H9 (cell line): ENCODE measurements at regions not wholly inside any gene's neighbourhood (a gene's known extent, or its start where the extent isn't known, plus 50 kb on each side); places are given as distances from the start of the nearest gene placed in this dataset.

Experiments used
- DNase-seq: peaks from one replicate; pipeline ENCODE4 v3.0.0-alpha.2; 2017
- H2AFZ ChIP-seq: one replicate; pipeline ENCODE4 v1.6.1; 2013; ENCODE audit warnings: mild to moderate bottlenecking, low read length, control low read depth, moderate library complexity
- H2AK5ac ChIP-seq: 2 replicates; pipeline ENCODE4 v1.6.1; 2013; ENCODE audit warnings: low read length, control low read depth, mixed read lengths; ENCODE audit not compliant: insufficient read length
- H2BK120ac ChIP-seq: one replicate; pipeline ENCODE4 v1.6.1; 2013; ENCODE audit warnings: low read depth, mild to moderate bottlenecking, low read length, control low read depth, inconsistent platforms; ENCODE audit not compliant: poor library complexity, severe bottlenecking
- H2BK12ac ChIP-seq: 2 replicates; pipeline ENCODE4 v1.6.1; 2013; ENCODE audit warnings: low read length, control low read depth, mixed read lengths, low read depth; ENCODE audit not compliant: insufficient read length
- H2BK15ac ChIP-seq: 2 replicates; pipeline ENCODE4 v1.6.1; 2013; ENCODE audit warnings: low read depth, low read length, control low read depth
- H2BK20ac ChIP-seq: one replicate; pipeline ENCODE4 v1.6.1; 2013; ENCODE audit warnings: low read depth, mild to moderate bottlenecking, low read length, control low read depth, inconsistent platforms; ENCODE audit not compliant: poor library complexity, severe bottlenecking
- H2BK5ac ChIP-seq: 2 replicates; pipeline ENCODE4 v1.6.1; 2013; ENCODE audit warnings: low read length, control low read depth, mixed read lengths; ENCODE audit not compliant: insufficient read length
- H3K14ac ChIP-seq: 2 replicates; pipeline ENCODE4 v1.6.1; 2013; ENCODE audit warnings: low read length, control low read depth; ENCODE audit not compliant: insufficient read depth
- H3K18ac ChIP-seq: 2 replicates; pipeline ENCODE4 v1.6.1; 2013; ENCODE audit warnings: low read depth, mild to moderate bottlenecking, mixed read lengths, low read length, control low read depth; ENCODE audit not compliant: insufficient read length
- H3K23ac ChIP-seq: 2 replicates; pipeline ENCODE4 v1.6.1; 2013; ENCODE audit warnings: low read length, control low read depth, mixed read lengths, low read depth; ENCODE audit not compliant: insufficient read length
- H3K23me2 ChIP-seq: 2 replicates; pipeline ENCODE4 v1.6.1; 2013; ENCODE audit warnings: low read depth, mild to moderate bottlenecking, mixed read lengths, low read length, control low read depth; ENCODE audit not compliant: insufficient read length, poor library complexity, severe bottlenecking
- H3K27ac ChIP-seq: 2 replicates; pipeline ENCODE4 v1.5.1; 2013; ENCODE audit warnings: low read length, control low read depth, mixed read lengths, low read depth; ENCODE audit not compliant: insufficient read length
- H3K27me3 ChIP-seq: 2 replicates; pipeline ENCODE4 v1.6.1; 2013; ENCODE audit warnings: low read length, control low read depth, inconsistent platforms; ENCODE audit not compliant: insufficient read depth
- H3K4ac ChIP-seq: 2 replicates; pipeline ENCODE4 v1.6.1; 2013; ENCODE audit warnings: low read depth, mild to moderate bottlenecking, control low read depth, inconsistent platforms, low read length, moderate library complexity
- H3K4me1 ChIP-seq: 2 replicates; pipeline ENCODE4 v1.6.1; 2013; ENCODE audit warnings: low read length, control low read depth, inconsistent platforms; ENCODE audit not compliant: insufficient read depth
- H3K4me2 ChIP-seq: 2 replicates; pipeline ENCODE4 v1.6.1; 2013; ENCODE audit warnings: low read length, control low read depth, mixed read lengths; ENCODE audit not compliant: insufficient read length, insufficient read depth
- H3K56ac ChIP-seq: 2 replicates; pipeline ENCODE4 v1.6.1; 2013; ENCODE audit warnings: low read depth, mild to moderate bottlenecking, mixed read lengths, low read length, control low read depth; ENCODE audit not compliant: insufficient read length
- H3K79me1 ChIP-seq: 2 replicates; pipeline ENCODE4 v1.6.1; 2013; ENCODE audit warnings: low read depth, mild to moderate bottlenecking, moderate library complexity, low read length, control low read depth, inconsistent platforms; ENCODE audit not compliant: insufficient read depth, poor library complexity, severe bottlenecking
- H3K79me2 ChIP-seq: 2 replicates; pipeline ENCODE4 v1.6.1; 2013; ENCODE audit warnings: low read length, control low read depth, inconsistent platforms; ENCODE audit not compliant: insufficient read depth
- H3K9ac ChIP-seq: 2 replicates; pipeline ENCODE4 v1.6.1; 2013; ENCODE audit warnings: low read length, control low read depth, mixed read lengths; ENCODE audit not compliant: insufficient read length; ENCODE audit errors: extremely low read depth
- H3K9me3 ChIP-seq: one replicate; pipeline ENCODE4 v1.6.1; 2013; ENCODE audit warnings: low read depth, low read length, inconsistent platforms; ENCODE audit not compliant: control insufficient read depth
- H3T11ph ChIP-seq: one replicate; pipeline ENCODE4 v1.6.1; 2013; ENCODE audit warnings: mild to moderate bottlenecking, low read length, control low read depth, inconsistent platforms
- H4K20me1 ChIP-seq: one replicate; pipeline ENCODE4 v1.6.1; 2013; ENCODE audit not compliant: control insufficient read depth, insufficient read length, insufficient read depth
- H4K5ac ChIP-seq: 2 replicates; pipeline ENCODE4 v1.6.1; 2013; ENCODE audit warnings: low read depth, mild to moderate bottlenecking, mixed read lengths, low read length, control low read depth; ENCODE audit not compliant: insufficient read length
- H4K8ac ChIP-seq: replicated peaks from 2 replicates; pipeline ENCODE4 v1.6.1; 2013; ENCODE audit warnings: low read length, control low read depth, mixed read lengths, low read depth; ENCODE audit not compliant: insufficient read length
- H4K91ac ChIP-seq: 2 replicates; pipeline ENCODE4 v1.6.1; 2013; ENCODE audit warnings: low read depth, mild to moderate bottlenecking, moderate library complexity, mixed read lengths, low read length, control low read depth; ENCODE audit not compliant: insufficient read length
- H3K27ac Mint-ChIP-seq, 3 experiments: 2 replicates in 2 of 3; 3 replicates in 1 of 3; pipeline ENCODE4 v1.8.0; 2020 to 2021; ENCODE audit warnings: mixed read lengths in 3 of 3, mild to moderate bottlenecking in 1 of 3, moderate library complexity in 1 of 3
- H3K27me3 Mint-ChIP-seq: 2 replicates; pipeline ENCODE4 v1.8.0; 2021; ENCODE audit warnings: low read depth, mild to moderate bottlenecking, moderate library complexity, mixed read lengths
- H3K36me3 Mint-ChIP-seq, 3 experiments: 2 replicates in 2 of 3; 3 replicates in 1 of 3; pipeline ENCODE4 v1.8.0; 2020 to 2021; ENCODE audit warnings: low read depth in 3 of 3, mixed read lengths in 3 of 3; ENCODE audit not compliant: insufficient read depth in 1 of 3
- H3K4me1 Mint-ChIP-seq, 2 experiments: 2 replicates each; pipeline ENCODE4 v1.8.0; 2020; ENCODE audit warnings: mixed read lengths in 2 of 2
- H3K4me3 Mint-ChIP-seq, 2 experiments: 2 replicates in 1 of 2; 3 replicates in 1 of 2; pipeline ENCODE4 v1.8.0; 2020 to 2021; ENCODE audit warnings: mild to moderate bottlenecking in 2 of 2, mixed read lengths in 2 of 2, moderate library complexity in 1 of 2
- H3K9me3 Mint-ChIP-seq, 2 experiments: 2 replicates in 1 of 2; 3 replicates in 1 of 2; pipeline ENCODE4 v1.8.0; 2020; ENCODE audit warnings: mild to moderate bottlenecking in 2 of 2, mixed read lengths in 2 of 2, moderate library complexity in 1 of 2
- WGBS: extraction: QIAGEN DNeasy Blood & Tissue Kit; methylation state at CpG from one replicate; pipeline ENCODE4 v1.1.7; 2013; ENCODE audit warnings: missing lambda C conversion rate, low lambda C conversion rate, mixed read lengths; ENCODE audit not compliant: insufficient read length; ENCODE audit errors: extremely low coverage; 5-methylcytosine and 5-hydroxymethylcytosine counted together
- TF ChIP-seq, protein P1 (sequence below): fragments of 200-600 bp; sonication (generic); conservative IDR thresholded peaks from 3 replicates; pipeline ENCODE4 v1.8.0; 2021; ENCODE audit warnings: antibody characterized with exemption, mild to moderate bottlenecking

DNA sequence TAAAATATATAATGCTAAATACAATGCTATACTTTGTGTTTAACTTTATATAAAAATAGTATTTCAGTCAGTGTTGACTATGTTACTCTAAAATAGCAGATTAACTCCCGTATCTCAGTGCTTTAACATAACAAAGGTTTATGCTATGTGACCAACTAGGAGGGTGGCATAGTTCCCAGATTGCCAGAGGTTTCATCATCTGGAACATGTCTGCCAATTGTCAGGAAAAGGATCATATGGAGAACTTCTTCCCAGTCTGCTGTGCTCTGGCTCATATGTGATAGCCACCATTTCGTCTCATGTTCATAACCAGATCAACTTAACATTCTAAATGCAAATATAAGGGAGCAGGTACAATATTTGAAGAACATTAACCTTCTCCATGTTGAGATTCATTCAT is 720.2 kb downstream of the MCTP2 start:
- no peaks in the 10 kb centered on the region for H3K79me2 ChIP-seq
- no peak for DNase-seq
- no peak overlapping the region for H2AFZ ChIP-seq

More for the DNA sequence above, 720.2 kb downstream of the MCTP2 start:
- WGBS, result no CpG with 5 or more reads among the region's 2 CpGs
- no peak overlapping the region for H3T11ph ChIP-seq
- no peak overlapping the region for H3K23ac ChIP-seq
- no peaks in the 10 kb centered on the region for H3K9me3 ChIP-seq
- H3K4me1 ChIP-seq, result no peaks in the 10 kb centered on the region; the same call in 1 of the 2 replicates
- no peak overlapping the region for H3K27ac ChIP-seq
- Mint-ChIP-seq H3K4me1 (0 out of 4 replicates have a peak, but pooled peaks cover 0 to 2% of the 10 kb centered on the region in 2 experiments), H3K9me3 (peaks cover 0 to 2% of the 10 kb centered on the region in 2 experiments; a peak in 3 of 5 replicates), H3K27ac (no peak overlapping the region; a peak in 1 of 7 replicates), H3K27me3 (no peaks in the 10 kb centered on the region), H3K4me3 (no peak overlapping the region), H3K36me3 (no peaks in the 10 kb centered on the region; a peak in 1 of 7 replicates)
- H4K91ac ChIP-seq, result no peak overlapping the region
- H3K4ac ChIP-seq, result no peak overlapping the region
- H4K20me1 ChIP-seq, result no peaks in the 10 kb centered on the region
- no peak overlapping the region for H2BK120ac ChIP-seq
- H3K14ac ChIP-seq, result no peak overlapping the region
- no peak overlapping the region for H4K8ac ChIP-seq
- no peak overlapping the region for H2AK5ac ChIP-seq
- no peak overlapping the region for H2BK12ac ChIP-seq
- H2BK5ac ChIP-seq, result no peak overlapping the region
- no peaks in the 10 kb centered on the region for H3K23me2 ChIP-seq
- H3K4me2 ChIP-seq, result no peak overlapping the region
- H2BK15ac ChIP-seq, result no peak overlapping the region
- TF ChIP-seq, protein P1, sequence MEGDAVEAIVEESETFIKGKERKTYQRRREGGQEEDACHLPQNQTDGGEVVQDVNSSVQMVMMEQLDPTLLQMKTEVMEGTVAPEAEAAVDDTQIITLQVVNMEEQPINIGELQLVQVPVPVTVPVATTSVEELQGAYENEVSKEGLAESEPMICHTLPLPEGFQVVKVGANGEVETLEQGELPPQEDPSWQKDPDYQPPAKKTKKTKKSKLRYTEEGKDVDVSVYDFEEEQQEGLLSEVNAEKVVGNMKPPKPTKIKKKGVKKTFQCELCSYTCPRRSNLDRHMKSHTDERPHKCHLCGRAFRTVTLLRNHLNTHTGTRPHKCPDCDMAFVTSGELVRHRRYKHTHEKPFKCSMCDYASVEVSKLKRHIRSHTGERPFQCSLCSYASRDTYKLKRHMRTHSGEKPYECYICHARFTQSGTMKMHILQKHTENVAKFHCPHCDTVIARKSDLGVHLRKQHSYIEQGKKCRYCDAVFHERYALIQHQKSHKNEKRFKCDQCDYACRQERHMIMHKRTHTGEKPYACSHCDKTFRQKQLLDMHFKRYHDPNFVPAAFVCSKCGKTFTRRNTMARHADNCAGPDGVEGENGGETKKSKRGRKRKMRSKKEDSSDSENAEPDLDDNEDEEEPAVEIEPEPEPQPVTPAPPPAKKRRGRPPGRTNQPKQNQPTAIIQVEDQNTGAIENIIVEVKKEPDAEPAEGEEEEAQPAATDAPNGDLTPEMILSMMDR, result no peak
- H2BK20ac ChIP-seq, result no peak overlapping the region
- no peaks in the 10 kb centered on the region for H3K79me1 ChIP-seq
- no peak overlapping the region for H3K56ac ChIP-seq
- H3K9ac ChIP-seq, result no peak overlapping the region
- no peak overlapping the region for H3K18ac ChIP-seq
- no peaks in the 10 kb centered on the region for H3K27me3 ChIP-seq
- H4K5ac ChIP-seq, result no peak overlapping the region
